Iris pigment epithelial cell (primary cell): ENCODE measurements at regions not wholly inside any gene's neighbourhood (a gene's known extent, or its start where the extent isn't known, plus 50 kb on each side); places are given as distances from the start of the nearest gene placed in this dataset.

Experiments used
- DNase-seq: peaks from one replicate; pipeline ENCODE4 v3.0.0-alpha.2; 2011; ENCODE audit warnings: low read depth

DNA sequence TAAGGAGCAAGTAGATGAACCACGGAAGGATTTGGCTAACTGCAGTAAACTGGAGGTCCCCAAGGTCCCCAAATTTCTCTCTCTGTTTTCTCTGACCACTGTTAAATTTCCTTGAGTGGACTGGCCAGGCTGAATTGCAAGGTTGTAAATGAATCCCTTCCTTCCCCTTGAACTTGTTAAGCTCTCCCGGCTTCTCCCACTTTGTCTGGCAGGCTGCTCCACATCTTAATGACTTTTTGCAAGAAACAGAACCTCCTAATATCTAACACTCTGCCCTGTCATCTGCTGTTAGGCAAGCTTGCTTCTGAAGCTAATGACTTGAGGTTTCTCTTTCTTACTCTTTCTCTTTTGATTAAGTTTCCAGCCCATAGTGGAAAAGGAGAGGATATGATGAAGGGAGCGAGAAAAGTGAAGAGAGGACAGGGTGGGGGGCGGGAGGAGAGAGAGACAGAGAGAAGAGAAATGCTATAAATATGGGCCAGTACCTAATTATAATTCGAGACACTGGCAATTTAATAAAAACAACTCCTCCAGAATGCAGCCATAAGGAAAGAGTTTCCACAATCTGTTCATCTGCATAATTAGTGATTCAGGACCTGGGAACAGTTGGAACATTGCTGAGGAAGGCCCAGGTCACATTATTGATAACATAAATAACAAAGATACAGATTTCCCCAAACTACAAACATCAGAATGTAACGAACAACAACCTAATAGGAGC, 437.3 kb upstream of the MPDZ start:
- no peak for DNase-seq

DNA sequence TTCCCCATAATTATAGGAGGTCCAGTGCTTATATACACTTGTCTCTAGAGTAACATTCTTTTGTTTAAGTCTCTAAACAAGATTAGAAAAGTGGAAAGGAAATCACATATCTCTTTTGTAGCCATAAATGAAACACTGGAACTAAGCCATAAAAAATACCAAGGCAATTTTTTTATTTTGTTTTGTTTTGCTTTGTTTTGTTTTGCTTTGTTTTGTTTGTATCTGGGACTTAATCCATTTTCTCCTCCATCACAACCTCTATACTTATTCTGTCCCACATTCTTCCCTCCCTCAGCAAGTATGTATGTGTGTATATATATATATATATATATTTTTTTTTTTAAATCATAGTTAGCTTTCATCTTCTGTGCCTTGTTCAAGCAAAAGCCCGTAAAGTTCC, 436.6 kb upstream of the MPDZ start:
- no peak for DNase-seq

DNA sequence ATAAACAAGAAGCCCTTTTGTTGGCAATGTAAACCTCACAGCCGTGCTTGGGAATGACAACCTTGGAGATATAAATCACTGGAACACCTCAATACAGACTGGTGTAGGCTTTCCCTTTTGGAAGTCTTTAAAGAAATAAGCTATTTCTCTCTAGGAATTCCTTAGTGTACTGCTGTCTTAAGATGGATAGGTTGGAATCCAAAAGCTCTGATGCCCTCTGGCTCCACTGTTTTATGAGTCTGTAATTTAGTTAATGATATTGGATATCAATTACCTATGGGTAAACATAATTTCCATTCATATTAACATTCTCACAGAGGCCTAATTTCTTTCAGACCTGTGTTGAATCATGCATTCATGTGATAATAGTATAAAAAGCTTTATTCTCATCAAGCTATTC, 435.9 kb upstream of the MPDZ start:
- DNase-seq: no peak

DNA sequence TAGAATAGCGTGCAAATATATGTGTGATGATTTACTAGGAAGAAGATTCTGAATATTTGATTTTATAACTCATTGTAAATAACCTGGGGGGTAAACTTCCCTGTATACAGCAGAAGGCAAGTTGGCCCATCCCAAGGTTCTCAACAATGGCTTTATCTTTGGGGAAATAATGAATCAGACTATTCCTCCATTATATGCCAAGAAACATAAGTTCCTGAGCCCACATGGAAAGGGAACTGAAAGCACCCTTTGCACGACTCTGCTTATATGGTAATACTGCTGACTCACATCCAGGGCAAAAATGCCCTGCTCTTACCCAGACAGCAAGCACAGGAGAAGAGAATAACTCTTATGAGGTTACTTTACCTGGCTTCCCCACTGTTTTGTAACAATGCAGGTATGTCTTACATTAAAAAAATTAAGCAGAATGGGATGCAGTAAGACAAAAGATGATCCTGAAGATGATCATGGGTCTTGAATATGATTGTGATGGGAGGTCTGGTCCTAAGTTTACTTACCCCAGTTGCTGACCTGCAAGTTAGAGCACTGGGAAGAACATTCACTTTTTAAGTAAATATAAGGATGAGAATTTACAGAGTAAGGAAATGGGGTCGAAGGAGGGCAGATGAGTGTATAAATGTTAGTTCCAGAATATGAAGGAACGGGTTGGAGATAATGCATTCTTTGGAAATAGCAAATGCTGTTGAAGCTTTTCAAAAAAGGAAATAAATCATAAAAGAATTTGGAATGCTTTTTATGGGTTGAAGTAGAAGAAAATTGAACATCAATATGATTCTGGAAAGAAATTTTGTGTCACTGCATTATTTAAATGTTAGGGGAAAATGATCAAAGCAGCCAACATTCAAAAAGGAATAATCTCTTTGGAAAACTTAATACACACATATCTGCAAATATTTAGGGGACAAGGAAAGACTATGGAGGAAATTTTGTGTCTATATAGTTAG, 428.4 kb upstream of the MPDZ start:
- DNase-seq: peak; percentile 69

DNA sequence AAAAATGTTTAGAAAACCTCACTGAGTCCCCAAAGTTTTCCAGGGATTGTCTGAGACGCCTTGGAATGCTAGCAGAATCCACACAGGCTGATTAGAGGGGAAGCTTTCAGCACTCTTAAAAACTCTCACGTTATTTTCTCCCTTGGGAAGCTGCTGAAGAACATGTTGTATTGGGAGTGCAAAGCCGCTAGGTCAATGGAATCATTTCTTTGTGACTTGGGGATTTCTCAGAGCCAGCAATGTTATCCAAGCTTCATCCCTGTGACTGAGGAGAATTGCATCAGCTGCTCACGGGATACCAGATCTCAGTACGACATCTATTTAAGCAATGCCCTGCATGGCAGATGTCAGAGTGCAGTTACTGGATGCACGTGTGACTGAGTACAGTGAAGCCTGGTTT, 426.4 kb upstream of the MPDZ start:
- peak; percentile 47 for DNase-seq

DNA sequence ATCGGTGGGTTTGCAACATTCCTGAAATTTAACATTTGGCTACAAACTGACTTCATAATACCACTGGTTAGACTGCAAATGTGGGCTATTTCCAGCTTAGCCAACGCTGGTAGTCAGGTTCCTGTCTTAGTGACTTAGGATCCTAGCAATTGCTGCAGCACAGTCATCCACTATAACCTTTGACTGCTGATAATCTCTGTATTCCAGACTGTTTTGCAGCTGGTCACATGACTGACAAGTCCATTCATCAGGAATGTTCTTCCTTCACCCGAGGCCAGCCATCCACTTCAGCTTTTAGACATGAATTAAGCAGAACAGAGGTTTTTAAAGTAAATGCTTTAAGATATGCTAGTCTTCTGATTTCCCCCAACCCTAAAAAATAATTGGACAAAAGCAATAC, 425.9 kb upstream of the MPDZ start:
- DNase-seq: peak; percentile 16

DNA sequence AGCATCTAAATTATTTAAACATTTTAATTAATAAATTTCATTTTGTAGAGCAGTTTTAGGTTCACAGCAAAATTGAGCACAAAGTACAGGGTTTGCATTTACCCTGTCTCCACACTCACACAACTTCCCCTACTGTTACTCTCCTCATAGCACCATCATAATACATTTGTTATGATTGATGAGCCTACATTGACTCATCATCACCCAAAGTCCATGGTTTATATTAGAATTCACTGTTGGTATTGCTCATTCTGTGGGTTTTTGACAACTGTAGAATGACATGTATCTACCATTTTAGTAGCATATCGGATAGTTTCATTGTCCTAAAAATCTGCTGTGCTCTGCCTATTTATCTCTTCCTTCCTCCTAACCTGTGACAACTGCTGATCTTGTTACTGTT, 411.1 kb upstream of the MPDZ start:
- peak; percentile 39 for DNase-seq

DNA sequence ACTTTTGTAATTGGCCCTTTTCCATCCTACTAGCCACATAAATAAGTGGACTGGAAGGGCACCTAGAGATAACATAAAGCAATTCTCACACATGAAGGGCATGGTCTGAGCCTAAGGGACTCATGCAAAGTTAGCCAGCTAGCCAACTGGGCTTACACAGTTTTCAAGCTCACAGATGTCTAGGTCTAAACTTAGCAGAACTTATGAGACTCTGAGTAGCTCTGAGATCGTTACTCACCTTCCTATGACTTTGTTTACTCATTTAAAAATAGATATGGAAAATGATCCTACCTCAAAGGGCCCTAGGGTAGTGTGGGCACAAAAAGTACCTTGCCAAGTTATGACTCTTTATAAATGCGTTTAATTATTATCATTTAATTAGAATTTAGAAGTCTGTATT, 410.4 kb upstream of the MPDZ start:
- no peak for DNase-seq

DNA sequence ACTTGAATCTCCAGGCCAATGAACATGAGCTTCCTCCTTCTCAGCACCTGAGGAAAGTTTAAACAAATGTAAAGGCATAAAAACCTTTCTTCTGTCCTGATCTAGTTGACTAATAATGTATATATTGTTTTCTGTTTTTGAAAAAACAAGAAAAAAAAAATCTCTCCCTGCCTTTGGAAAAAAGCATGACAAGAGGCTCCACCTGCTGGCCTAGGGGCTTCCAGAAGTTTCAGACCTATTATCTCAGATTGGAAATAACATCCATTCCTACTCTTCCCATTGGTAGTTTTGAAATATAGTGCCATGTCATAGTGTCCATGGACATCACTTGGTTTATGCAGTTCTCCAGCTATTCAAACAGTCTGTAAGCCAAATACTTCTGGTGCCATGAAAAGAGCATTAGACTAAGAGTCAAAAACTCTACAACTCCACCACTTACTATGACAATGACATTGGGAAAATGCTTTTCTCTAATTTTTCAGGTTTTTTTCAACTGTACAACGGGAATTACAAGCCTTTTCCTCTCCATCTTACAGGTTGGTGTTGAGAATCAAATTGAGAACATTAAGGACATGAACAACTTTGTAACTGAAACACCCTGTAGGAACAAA, 409.6 kb upstream of the MPDZ start:
- peak; percentile 24 for DNase-seq

DNA sequence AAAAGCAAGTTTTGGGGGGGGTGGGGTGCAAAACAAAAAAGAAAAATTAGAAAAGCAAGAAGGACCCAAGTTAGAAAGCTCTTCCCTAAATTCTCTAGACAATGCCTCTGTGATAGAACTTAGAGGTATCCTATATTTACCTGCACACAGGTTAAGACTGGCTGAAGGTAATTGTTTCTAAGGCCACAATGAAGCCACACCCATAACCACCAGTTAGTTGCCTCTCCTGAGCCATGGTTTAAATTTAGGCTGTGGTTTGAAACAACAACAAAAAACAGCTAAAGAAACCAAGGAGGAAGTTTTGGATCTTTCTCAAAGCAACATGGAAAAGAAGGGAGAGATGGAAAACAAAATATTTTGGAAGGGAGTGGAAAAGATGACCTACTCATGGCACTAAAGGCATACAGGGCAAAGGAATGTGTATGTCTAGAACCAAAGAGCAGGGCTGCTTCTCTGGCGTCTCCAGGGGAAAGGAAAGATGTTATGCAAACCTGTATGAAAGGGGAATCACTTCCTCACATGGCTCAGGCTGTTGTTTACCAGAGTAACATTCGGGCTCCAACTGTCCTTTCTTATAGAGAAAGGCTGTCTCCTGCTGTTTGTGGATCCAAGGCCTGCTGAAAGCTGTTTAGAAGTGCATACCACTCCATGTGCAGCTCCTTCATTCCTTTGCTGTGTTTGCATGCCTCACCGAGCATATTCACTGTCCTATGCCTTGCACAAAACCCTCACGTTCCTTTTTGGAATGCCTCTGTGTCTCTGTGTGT, 408.9 kb upstream of the MPDZ start:
- DNase-seq: no peak

DNA sequence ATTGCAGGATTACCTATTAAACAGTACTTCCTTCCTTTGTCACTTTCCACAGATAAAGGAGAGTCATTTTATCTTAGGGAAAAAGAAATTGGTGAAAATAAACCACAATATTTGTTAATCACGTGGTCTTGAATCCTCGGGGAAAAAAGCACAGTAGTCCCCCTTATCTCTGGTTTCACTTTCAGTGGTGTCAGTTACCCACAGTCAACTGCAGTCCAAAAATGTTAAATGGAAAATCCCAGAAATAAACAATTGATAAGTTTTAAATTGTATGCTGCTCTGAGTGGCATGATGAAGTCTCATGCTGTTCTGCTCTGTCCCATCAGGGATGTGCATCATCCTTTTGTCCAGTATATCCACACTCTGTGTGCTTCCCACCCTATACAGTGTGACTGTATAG, 405.2 kb upstream of the MPDZ start:
- no peak for DNase-seq

DNA sequence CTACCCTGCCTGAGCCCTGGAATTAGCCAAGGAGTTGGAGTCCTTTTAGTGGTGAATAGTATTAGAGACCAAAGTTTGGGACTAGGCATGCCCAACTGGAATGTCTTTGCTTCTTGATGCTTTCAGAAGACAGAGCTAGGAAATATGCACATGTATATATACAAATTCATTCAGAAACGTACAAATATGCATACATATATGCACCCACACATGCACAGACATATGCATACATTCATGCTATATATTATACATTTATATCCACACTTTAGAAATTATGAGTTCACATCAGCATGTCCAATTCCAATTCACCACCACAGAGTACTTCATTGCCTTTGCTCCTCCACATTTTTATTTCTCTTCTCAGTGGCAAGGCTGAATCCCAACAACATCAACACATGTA, 398.3 kb upstream of the MPDZ start:
- no peak for DNase-seq

DNA sequence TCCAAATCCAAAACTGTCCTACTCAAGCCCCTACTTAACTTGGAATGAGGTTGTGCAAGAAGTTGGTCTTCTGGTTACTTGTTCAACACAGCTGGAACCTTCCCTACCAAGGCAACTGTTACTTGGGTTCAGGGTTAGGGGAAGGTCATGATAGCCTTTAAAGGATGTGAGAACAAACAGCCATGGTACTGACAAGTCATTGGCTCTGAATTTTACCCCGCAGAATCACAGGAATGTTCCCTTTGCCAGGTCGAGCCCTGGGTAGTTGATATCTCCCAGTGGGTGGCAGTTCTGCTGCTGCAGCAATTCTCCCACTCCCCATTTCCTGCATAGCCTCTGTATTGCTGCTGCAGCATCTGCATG, 396.1 kb upstream of the MPDZ start:
- DNase-seq: no peak

DNA sequence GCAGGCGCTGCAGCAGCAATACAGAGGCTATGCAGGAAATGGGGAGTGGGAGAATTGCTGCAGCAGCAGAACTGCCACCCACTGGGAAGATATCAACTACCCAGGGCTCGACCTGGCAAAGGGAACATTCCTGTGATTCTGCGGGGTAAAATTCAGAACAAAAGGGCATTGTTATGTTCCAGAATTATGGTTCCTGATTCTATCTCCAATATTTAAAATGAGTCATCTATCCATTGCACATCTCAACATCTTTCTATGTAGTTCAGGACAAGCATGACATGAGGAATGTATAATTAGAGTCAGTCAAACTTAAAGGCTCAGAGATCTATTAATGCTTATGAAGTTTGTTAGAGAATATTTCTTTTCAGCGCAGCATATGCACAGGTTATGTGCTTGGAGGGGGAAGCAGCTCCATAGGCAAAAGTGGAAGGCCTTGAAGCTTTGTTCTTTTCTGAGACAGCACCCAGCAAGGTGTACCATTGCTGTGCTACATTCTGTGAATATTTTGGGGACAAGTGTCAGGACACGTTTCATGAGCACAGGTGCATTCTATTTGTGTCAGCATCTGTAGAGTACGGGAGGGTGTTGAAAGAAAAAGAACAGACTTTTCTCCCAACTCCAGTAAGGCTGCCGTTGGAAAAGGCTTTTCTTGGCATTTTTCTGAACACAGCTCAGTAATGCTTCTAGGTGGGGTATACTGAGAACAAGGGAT, 395.6 kb upstream of the MPDZ start:
- no peak for DNase-seq

DNA sequence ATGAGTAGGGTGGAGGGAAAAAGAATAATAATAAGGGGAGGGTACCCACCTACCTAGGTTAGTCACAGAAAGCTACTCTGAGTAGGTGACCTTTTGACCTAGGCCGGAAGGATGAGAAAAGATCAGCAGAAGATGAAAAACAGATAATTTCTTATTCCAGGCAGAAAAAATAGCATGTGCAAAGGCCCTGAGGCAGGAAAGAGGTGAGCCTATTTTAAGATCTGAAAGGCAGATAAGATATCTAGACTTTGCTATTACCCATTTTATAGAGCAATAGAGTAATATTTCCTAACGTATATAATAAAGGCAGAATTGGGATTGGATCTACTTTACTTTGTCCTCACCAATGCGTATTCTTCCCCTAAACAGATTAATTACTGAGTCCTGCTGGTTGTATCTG, 393.9 kb upstream of the MPDZ start:
- DNase-seq: no peak

DNA sequence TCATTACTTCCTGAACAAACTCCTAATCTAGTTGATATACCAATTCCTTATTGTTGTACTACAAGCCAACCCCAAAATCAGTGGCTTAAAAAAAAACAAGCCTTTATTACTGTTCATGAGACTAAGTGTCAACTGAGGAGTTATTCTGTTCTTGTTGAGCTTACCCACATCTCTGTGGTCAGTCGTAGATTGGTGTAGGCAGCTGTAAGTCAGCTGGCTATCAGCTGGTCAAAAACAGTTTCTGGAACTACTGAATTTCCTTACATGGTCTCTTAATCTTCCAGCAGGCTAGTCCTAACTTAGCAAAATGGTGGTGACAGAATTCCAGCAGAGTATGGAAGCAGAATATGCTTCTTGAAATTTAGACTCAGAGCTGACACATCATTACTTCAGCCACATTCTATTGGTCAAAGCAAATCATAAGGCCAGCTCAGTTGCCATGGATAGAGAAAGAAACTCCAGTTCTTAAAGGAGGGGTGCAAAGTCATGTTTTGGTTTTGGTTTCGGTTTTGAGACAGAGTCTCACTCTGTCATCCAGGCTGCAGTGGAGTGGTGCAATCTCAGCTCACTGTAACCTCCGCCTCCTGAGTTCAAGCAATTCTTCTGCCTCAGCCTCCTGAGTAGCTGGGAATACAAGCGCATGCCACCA, 386.1 kb upstream of the MPDZ start:
- peak; percentile 71 for DNase-seq

DNA sequence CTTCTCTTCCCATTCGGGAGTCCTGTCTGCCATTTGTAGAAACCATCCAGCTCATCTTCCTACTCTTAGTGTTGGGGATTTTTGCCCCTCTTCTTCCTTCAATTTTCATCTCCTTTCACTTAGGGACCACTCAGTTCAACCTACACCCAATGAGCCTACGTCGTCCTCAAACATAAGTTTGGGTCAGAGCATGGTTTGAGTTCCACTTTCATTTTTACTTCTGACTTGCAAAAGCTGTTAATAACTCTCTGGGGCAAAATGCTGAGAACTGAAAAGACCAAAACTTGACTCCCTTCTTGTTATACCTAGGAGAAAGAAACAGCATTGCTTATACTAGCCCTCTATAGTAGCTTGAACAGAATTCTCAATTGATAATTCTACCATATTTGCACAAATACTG, 381.5 kb upstream of the MPDZ start:
- DNase-seq: no peak

DNA sequence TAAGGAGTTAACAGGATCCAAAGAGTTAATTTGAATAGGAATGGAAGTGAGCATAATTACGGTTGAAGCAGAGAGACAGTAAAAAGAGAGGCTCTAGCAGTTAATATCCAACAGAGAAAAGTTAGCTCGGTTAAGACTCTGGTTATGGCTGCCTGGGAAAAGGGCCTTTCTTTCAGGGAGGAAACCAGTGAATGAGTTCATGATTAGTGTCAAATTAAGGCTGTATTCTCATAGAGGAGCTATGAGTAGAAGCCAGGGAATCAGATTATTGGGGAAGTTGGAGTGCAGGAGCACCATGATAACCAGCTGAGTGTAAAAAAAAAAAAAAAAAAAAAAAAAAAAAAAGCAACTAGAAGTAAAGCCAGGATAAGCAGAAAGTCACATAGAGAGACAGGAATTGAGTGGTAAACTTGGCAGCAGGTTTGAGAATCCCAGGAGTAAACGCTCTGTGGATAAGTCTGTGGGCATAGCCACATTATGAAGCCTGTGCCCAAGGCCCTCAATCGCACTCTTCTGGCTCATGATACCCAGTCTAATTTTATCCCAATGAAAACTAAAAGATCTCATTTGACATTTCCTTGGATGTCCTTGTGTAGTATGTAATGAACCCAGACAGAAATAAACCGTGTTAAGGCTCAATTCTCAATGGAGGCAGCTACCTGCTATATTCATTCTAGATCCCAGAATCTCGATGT, 372.6 kb upstream of the MPDZ start:
- no peak for DNase-seq

DNA sequence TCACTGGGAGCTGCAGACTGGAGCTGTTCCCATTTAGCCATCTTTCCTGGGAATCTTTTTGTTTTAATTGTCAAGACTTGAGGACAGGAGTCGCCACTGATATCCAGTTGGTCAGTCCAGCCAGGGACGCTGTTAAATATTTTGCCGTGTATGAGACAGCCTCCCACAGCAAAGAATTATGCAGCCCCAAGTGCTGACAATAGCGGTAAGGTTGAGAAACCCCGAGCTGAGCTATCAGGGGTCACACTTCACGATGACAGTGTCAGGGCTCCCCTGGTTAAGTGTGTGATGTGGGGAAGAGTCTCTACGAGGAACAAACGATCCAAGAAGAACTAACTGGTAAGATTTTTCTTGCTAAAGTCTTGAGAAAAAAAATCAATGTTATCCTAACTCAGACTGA, 372.0 kb upstream of the MPDZ start:
- DNase-seq: no peak

DNA sequence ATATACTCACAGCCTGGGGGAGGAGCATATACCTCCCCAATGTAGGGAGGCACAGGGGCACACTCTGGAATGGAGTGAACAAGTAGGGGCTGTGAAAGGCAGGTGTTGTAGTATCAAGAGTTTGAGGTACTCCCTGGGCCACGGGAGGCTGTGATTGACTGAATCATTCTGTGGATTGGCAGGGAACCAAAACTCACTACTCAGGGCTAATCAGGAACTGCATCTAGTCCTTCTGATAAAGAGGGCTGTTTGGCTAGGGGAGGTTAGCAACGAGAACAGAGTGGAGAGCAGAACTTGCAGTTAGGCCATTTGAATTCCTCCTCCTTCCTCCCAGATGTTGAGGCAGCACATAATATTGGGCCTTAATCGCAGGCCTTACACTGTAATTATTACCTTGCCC, 369.2 kb upstream of the MPDZ start:
- peak; percentile 43 for DNase-seq

DNA sequence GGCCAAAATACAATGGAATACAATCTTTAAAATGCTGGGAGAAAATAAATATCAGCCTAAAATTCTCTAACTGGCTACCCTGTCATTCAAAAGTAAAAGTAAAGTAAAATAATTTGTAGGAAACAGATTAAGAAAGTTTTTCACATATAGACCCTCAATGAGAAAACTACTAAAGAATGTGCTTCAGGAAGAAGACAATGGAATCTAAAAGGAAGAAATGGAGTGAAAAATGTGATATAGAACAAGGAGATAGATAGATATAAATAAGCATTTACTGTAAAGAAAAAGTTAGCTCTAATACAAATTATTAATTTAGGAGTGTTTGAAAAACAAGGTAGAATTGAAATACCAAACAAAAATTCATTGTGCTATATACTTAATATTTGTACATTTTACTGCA, 368.6 kb upstream of the MPDZ start:
- no peak for DNase-seq
